B cell (primary cell): ENCODE measurements at regions not wholly inside any gene's neighbourhood (a gene's known extent, or its start where the extent isn't known, plus 50 kb on each side); places are given as distances from the start of the nearest gene placed in this dataset.

Source experiments
- ATAC-seq: fragments of 200-7000 bp; cut with Tn5 transposase; one replicate; pipeline ENCODE4 v1.10.0; 2021; ENCODE audit warnings: low read depth, mild to moderate bottlenecking, moderate number of reproducible peaks, moderate library complexity
- CTCF ChIA-PET: fragments of 350-600 bp; sonication (Branson Sonifier 250); formaldehyde crosslinking; loops from one replicate; lab custom pipeline; 2021; ENCODE audit warnings: antibody characterized with exemption, inconsistent platforms; lab: Charles Lee
- POLR2A ChIA-PET: fragments of 350-600 bp; sonication (Branson Sonifier 250); formaldehyde crosslinking; loops from one replicate; lab custom pipeline; 2021; ENCODE audit warnings: antibody characterized with exemption; lab: Charles Lee
- DNase-seq: peaks from one replicate; pipeline ENCODE4 v3.0.0; 2013
- H2AFZ ChIP-seq: 2 replicates; pipeline ENCODE4 v1.6.1; 2012; ENCODE audit warnings: mild to moderate bottlenecking, low read depth, low read length; ENCODE audit not compliant: insufficient read depth, poor library complexity, severe bottlenecking
- H3K27ac ChIP-seq, 2 donors: 1 replicate in 1 of 2; 2 replicates in 1 of 2; pipeline ENCODE4 v1.5.1; 2012 to 2013; ENCODE audit warnings: low read length in 2 of 2, mild to moderate bottlenecking in 2 of 2, moderate library complexity in 1 of 2
- H3K27me3 ChIP-seq, 4 experiments: fragments of 200-600 bp in 1 of 4; sonication (generic) in 1 of 4; replicated peaks in 1 of 4; 1 replicate in 2 of 4; 2 replicates in 2 of 4; pipeline versions ENCODE4 v1.6.1 to v1.7.0; 2013 to 2016; ENCODE audit warnings: low read length in 3 of 4, mild to moderate bottlenecking in 2 of 4, mixed read lengths in 1 of 4, moderate library complexity in 1 of 4; ENCODE audit not compliant: insufficient read depth in 4 of 4, control insufficient read depth in 3 of 4; ENCODE audit errors: control extremely low read depth in 1 of 4
- H3K36me3 ChIP-seq, 2 experiments: replicated peaks in 1 of 2; 1 replicate in 1 of 2; 2 replicates in 1 of 2; pipeline versions ENCODE4 v1.6.1 to v1.7.1; 2013; ENCODE audit warnings: low read length in 1 of 2; ENCODE audit not compliant: insufficient read depth in 2 of 2, control insufficient read depth in 1 of 2; ENCODE audit errors: control extremely low read depth in 1 of 2, extremely low read depth in 1 of 2
- H3K4me1 ChIP-seq, 2 donors: fragments of 200-600 bp in 1 of 2; sonication (generic) in 1 of 2; 1 replicate in 1 of 2; 2 replicates in 1 of 2; pipeline versions ENCODE4 v1.5.1 to v1.6.1; 2013 to 2017; ENCODE audit warnings: low read length in 2 of 2; ENCODE audit not compliant: control insufficient read depth in 2 of 2, insufficient read depth in 2 of 2
- H3K4me2 ChIP-seq: replicated peaks from 2 replicates; pipeline ENCODE3; 2012; ENCODE audit warnings: mild to moderate bottlenecking, low read depth, low read length; ENCODE audit not compliant: poor library complexity, severe bottlenecking
- H3K4me3 ChIP-seq, 5 experiments: fragments of 200-600 bp in 1 of 5; sonication (generic) in 1 of 5; 1 replicate in 3 of 5; 2 replicates in 2 of 5; pipeline versions ENCODE4 v1.5.1 to v1.7.0; 2011 to 2016; ENCODE audit warnings: low read length in 4 of 5, mild to moderate bottlenecking in 4 of 5, low read depth in 2 of 5, control low read depth in 1 of 5, moderate library complexity in 1 of 5; ENCODE audit not compliant: insufficient read depth in 1 of 5; ENCODE audit errors: control extremely low read depth in 1 of 5, extremely low read depth in 1 of 5
- H3K79me2 ChIP-seq: fragments of 200-600 bp; sonication (generic); one replicate; pipeline ENCODE4 v1.6.0; 2016; ENCODE audit warnings: low read length; ENCODE audit not compliant: control insufficient read depth, insufficient read depth
- H3K9ac ChIP-seq: fragments of 200-600 bp; sonication (generic); 2 replicates; pipeline ENCODE4 v1.6.1; 2017; ENCODE audit warnings: mild to moderate bottlenecking, low read length, moderate library complexity
- H3K9me3 ChIP-seq, 3 donors: one replicate each; pipeline versions ENCODE4 v1.6.1 to v1.7.1; 2013; ENCODE audit warnings: low read length in 2 of 3; ENCODE audit not compliant: control insufficient read depth in 2 of 3, insufficient read depth in 1 of 3; ENCODE audit errors: control extremely low read depth in 1 of 3
- H4K20me1 ChIP-seq: 2 replicates; pipeline ENCODE4 v1.6.0; 2012; ENCODE audit warnings: mild to moderate bottlenecking, low read length; ENCODE audit not compliant: insufficient read depth, control insufficient read depth, poor library complexity, severe bottlenecking
- H3K27ac Mint-ChIP-seq: one replicate; pipeline ENCODE4 v1.8.0; 2021; ENCODE audit warnings: mixed read lengths
- H3K27me3 Mint-ChIP-seq: one replicate; pipeline ENCODE4 v1.8.0; 2021; ENCODE audit warnings: mixed read lengths
- H3K4me1 Mint-ChIP-seq: one replicate; pipeline ENCODE4 v1.8.0; 2021; ENCODE audit warnings: mixed read lengths
- H3K4me3 Mint-ChIP-seq: one replicate; pipeline ENCODE4 v1.8.0; 2021; ENCODE audit warnings: mixed read lengths
- H3K9me3 Mint-ChIP-seq: one replicate; pipeline ENCODE4 v1.8.0; 2022; ENCODE audit warnings: mixed read lengths; ENCODE audit not compliant: insufficient read depth
- EZH2 ChIP-seq: IDR thresholded peaks from 2 replicates; pipeline ENCODE4 v1.6.1; 2012; ENCODE audit warnings: borderline replicate concordance, low read depth, mild to moderate bottlenecking, moderate library complexity, low read length; ENCODE audit not compliant: insufficient read depth, poor library complexity, severe bottlenecking
- WGBS: methylation state at CpG from one replicate; pipeline ENCODE4 v1.1.5; 2013; ENCODE audit warnings: missing lambda C conversion rate; ENCODE audit not compliant: insufficient coverage; 5-methylcytosine and 5-hydroxymethylcytosine counted together
- intact Hi-C: fragments of 100-400 bp; cut with micrococcal nuclease; formaldehyde crosslinking; loops from one replicate; pipeline ENCODE4 v1.10.0; 2022
- TF ChIP-seq, protein P1 (sequence below): fragments of 200-600 bp; IDR thresholded peaks from one replicate; pipeline ENCODE4 v1.8.0; 2022; ENCODE audit warnings: antibody characterized with exemption, mild to moderate bottlenecking

DNA sequence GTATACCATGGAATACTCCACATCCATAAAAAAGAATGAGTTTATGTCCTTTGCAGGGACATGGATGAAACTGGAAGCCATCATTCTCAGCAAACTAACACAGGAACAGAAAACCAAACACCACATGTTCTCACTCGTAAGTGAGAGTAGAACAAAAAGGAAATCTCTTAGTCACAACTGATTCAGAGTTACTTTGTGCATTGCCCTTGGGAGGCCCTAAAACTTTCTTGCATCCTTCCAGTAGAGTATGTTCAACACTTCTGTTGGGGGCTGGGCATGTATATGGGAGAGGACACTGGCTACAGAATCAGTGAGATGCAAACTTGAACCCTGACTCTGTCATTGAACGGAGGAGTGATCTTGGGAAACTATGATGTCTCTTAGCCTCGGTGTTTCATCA, 147.4 kb upstream of the IRX5 start:
- Histone ChIP-seq H3K27me3 (peaks cover 0 to 3% (median 0%) of the 10 kb centered on the region in 4 experiments), H3K36me3 (no peaks in the 10 kb centered on the region), H4K20me1 (no peaks in the 10 kb centered on the region), H3K9me3 (no peaks in the 10 kb centered on the region), H3K4me1 (no peaks in the 10 kb centered on the region), H3K4me3 (no peak overlapping the region), H3K79me2 (no peaks in the 10 kb centered on the region), H3K9ac (no peak overlapping the region), H2AFZ (no peak overlapping the region), H3K27ac (no peak overlapping the region), H3K4me2 (no peak overlapping the region)
- DNase-seq (no peak), ATAC-seq (no peak)
- H3K27ac Mint-ChIP-seq = no peak overlapping the region
- H3K4me3 Mint-ChIP-seq = no peak overlapping the region
- 92% methylated on average over 2 of the region's 3 CpGs for WGBS
- no peaks in the 10 kb centered on the region for H3K4me1 Mint-ChIP-seq
- CTCF ChIA-PET = no interaction called here
- POLR2A ChIA-PET = no interaction called here
- H3K27me3 Mint-ChIP-seq = no peaks in the 10 kb centered on the region
- peaks cover 2% of the 10 kb centered on the region for H3K9me3 Mint-ChIP-seq
- TF ChIP-seq EZH2 = no peak
- TF ChIP-seq, protein P1, sequence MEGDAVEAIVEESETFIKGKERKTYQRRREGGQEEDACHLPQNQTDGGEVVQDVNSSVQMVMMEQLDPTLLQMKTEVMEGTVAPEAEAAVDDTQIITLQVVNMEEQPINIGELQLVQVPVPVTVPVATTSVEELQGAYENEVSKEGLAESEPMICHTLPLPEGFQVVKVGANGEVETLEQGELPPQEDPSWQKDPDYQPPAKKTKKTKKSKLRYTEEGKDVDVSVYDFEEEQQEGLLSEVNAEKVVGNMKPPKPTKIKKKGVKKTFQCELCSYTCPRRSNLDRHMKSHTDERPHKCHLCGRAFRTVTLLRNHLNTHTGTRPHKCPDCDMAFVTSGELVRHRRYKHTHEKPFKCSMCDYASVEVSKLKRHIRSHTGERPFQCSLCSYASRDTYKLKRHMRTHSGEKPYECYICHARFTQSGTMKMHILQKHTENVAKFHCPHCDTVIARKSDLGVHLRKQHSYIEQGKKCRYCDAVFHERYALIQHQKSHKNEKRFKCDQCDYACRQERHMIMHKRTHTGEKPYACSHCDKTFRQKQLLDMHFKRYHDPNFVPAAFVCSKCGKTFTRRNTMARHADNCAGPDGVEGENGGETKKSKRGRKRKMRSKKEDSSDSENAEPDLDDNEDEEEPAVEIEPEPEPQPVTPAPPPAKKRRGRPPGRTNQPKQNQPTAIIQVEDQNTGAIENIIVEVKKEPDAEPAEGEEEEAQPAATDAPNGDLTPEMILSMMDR = no peak
- intact Hi-C loops = no loop called here

GRCh38 chr16:54780266-54780665, 150.4 kb upstream of the IRX5 start:
- H3K4me1 Mint-ChIP-seq = no peaks in the 10 kb centered on the region
- no peaks in the 10 kb centered on the region for H3K9me3 Mint-ChIP-seq
- no peak for ATAC-seq
- no peaks in the 10 kb centered on the region for H4K20me1 ChIP-seq
- no peak for DNase-seq
- no CpG with 5 or more reads among the region's 1 CpG for WGBS
- no peaks in the 10 kb centered on the region for H3K79me2 ChIP-seq
- H3K27me3 Mint-ChIP-seq = no peaks in the 10 kb centered on the region
- H3K4me3 ChIP-seq = no peak overlapping the region
- no peaks in the 10 kb centered on the region for H3K36me3 ChIP-seq
- no peak overlapping the region for H3K4me2 ChIP-seq
- no peaks in the 10 kb centered on the region for H3K4me1 ChIP-seq
- no peaks in the 10 kb centered on the region for H3K27me3 ChIP-seq
- TF ChIP-seq, protein P1 = no peak
- TF ChIP-seq EZH2 = no peak
- H3K27ac Mint-ChIP-seq = no peak overlapping the region
- H2AFZ ChIP-seq = no peak overlapping the region
- no peak overlapping the region for H3K4me3 Mint-ChIP-seq
- ChIA-PET CTCF (interaction anchor here (0.6 kb wide), 1 partner anchor 1237 kb away, joined by 3 read pairs; no protein-coding TSS in a partner anchor), POLR2A (no interaction called here)
- no peak overlapping the region for H3K9ac ChIP-seq
- peaks cover 0 to 3% (median 0%) of the 10 kb centered on the region in 3 donors for H3K9me3 ChIP-seq
- intact Hi-C loops = no loop called here
- H3K27ac ChIP-seq = no peak overlapping the region
